ENCODE measurements at regions not wholly inside any gene's neighbourhood (a gene's known extent, or its start where the extent isn't known, plus 50 kb on each side); places are given as distances from the start of the nearest gene placed in this dataset.
"Not testable (repeated sequence)": the region's sequence is repeated elsewhere in the genome, so short reads cannot be mapped to it uniquely, and the experiment has no call there.

GRCh38 chr21:32930673-32931072 lies 95.1 kb upstream of the OLIG2 start:
- H3K9me3 ChIP-seq (ENCODE audit: control insufficient read depth in 4 of 4, low read length in 3 of 4), result peaks cover 0 to 3% (median 2%) of the 10 kb centered on the region in 4 donors
- H3K4me3 ChIP-seq (ENCODE audit: low read depth in 1 of 3, low read length in 3 of 3), result no peak overlapping the region
- 80% methylated on average over 8 of the region's 8 CpGs for WGBS
- H3K27ac ChIP-seq (ENCODE audit: low read depth in 1 of 2, low read length in 2 of 2), result no peak overlapping the region
- TF ChIP-seq GABPA (IDR thresholded peaks at IDR 0.05 in 1 of 2, conservative IDR thresholded peaks at IDR 0.05 in 1 of 2) (no peak), YY1 (IDR thresholded peaks at IDR 0.05) (no peak), RAD21 (IDR thresholded peaks at IDR 0.05) (no peak), SP1 (IDR thresholded peaks at IDR 0.05) (no peak), ZBTB33 (IDR thresholded peaks at IDR 0.05) (no peak)
- no peaks in the 10 kb centered on the region for H3K36me3 ChIP-seq (ENCODE audit: control insufficient read depth in 4 of 4, insufficient read depth in 3 of 4, low read depth in 1 of 4, low read length in 3 of 4)
- H3K9ac ChIP-seq (ENCODE audit: low read depth in 1 of 2, low read length in 2 of 2), result no peak overlapping the region
- no peaks in the 10 kb centered on the region for H3K27me3 ChIP-seq (ENCODE audit: control insufficient read depth in 4 of 4, insufficient read depth in 4 of 4, low read length in 3 of 4)
- no peaks in the 10 kb centered on the region for H3K4me1 ChIP-seq (ENCODE audit: control insufficient read depth in 4 of 4, insufficient read depth in 4 of 4, low read length in 3 of 4)
- no peak for DNase-seq (ENCODE audit: low spot score)

- not testable (repeated sequence) for DNase-seq (ENCODE audit: low spot score); H3K27me3 ChIP-seq (ENCODE audit: control insufficient read depth in 4 of 4, insufficient read depth in 4 of 4, low read length in 3 of 4); H3K9me3 ChIP-seq (ENCODE audit: control insufficient read depth in 4 of 4, low read length in 3 of 4); H3K36me3 ChIP-seq (ENCODE audit: control insufficient read depth in 4 of 4, insufficient read depth in 3 of 4, low read depth in 1 of 4, low read length in 3 of 4); H3K9ac ChIP-seq (ENCODE audit: low read depth in 1 of 2, low read length in 2 of 2); H3K4me3 ChIP-seq (ENCODE audit: low read depth in 1 of 3, low read length in 3 of 3); H3K4me1 ChIP-seq (ENCODE audit: control insufficient read depth in 4 of 4, insufficient read depth in 4 of 4, low read length in 3 of 4); H3K27ac ChIP-seq (ENCODE audit: low read depth in 1 of 2, low read length in 2 of 2)
- 95% methylated on average over 14 of the region's 14 CpGs for WGBS
These were observed 91.7 kb upstream of the OLIG2 start for GRCh38 chr21:32934068-32934467.

- Histone ChIP-seq H3K4me3 (ENCODE audit: low read depth in 1 of 3, low read length in 3 of 3) (no peak overlapping the region), H3K27ac (ENCODE audit: low read depth in 1 of 2, low read length in 2 of 2) (no peak overlapping the region), H3K4me1 (ENCODE audit: control insufficient read depth in 4 of 4, insufficient read depth in 4 of 4, low read length in 3 of 4) (no peaks in the 10 kb centered on the region), H3K27me3 (ENCODE audit: control insufficient read depth in 4 of 4, insufficient read depth in 4 of 4, low read length in 3 of 4) (no peaks in the 10 kb centered on the region), H3K36me3 (ENCODE audit: control insufficient read depth in 4 of 4, insufficient read depth in 3 of 4, low read depth in 1 of 4, low read length in 3 of 4) (no peaks in the 10 kb centered on the region), H3K9ac (ENCODE audit: low read depth in 1 of 2, low read length in 2 of 2) (no peak overlapping the region), H3K9me3 (ENCODE audit: control insufficient read depth in 4 of 4, low read length in 3 of 4) (no peaks in the 10 kb centered on the region)
- TF ChIP-seq ZBTB33 (IDR thresholded peaks at IDR 0.05), result no peak
- no peak for TF ChIP-seq REST (IDR thresholded peaks at IDR 0.05)
- TF ChIP-seq GABPA (IDR thresholded peaks at IDR 0.05 in 1 of 2, conservative IDR thresholded peaks at IDR 0.05 in 1 of 2), result no peak
- no peak for TF ChIP-seq EGR1 (IDR thresholded peaks at IDR 0.05; ENCODE audit: low read depth in 2 of 2)
- no peak for TF ChIP-seq NR2F2 (IDR thresholded peaks at IDR 0.05)
- TF ChIP-seq JUND (IDR thresholded peaks at IDR 0.05), result no peak
- no peak for TF ChIP-seq ATF3 (IDR thresholded peaks at IDR 0.05)
- TF ChIP-seq RAD21 (IDR thresholded peaks at IDR 0.05), result no peak
- no peak for TF ChIP-seq FOXA1 (IDR thresholded peaks at IDR 0.05)
- no peak for TF ChIP-seq YY1 (IDR thresholded peaks at IDR 0.05)
- no peak for TF ChIP-seq CTCF (IDR thresholded peaks at IDR 0.05; ENCODE audit: low read depth, low read length, missing input control)
- TF ChIP-seq TAF1 (conservative IDR thresholded peaks at IDR 0.05), result no peak
- no peak for TF ChIP-seq RXRA (IDR thresholded peaks at IDR 0.05)
- no peak for TF ChIP-seq SP1 (IDR thresholded peaks at IDR 0.05)
- no peak for TF ChIP-seq HNF4G (IDR thresholded peaks at IDR 0.05)
- no peak for TF ChIP-seq FOXA2 (IDR thresholded peaks at IDR 0.05)
- no peak for TF ChIP-seq MAX (IDR thresholded peaks at IDR 0.05)
- no peak for TF ChIP-seq HNF4A (conservative IDR thresholded peaks at IDR 0.05)
- DNase-seq (ENCODE audit: low spot score), result no peak
- WGBS, result 81% methylated on average over 3 of the region's 3 CpGs
These were observed 90.9 kb upstream of the OLIG2 start for GRCh38 chr21:32934829-32935228.
